ENCODE measurements at regions not wholly inside any gene's neighbourhood (a gene's known extent, or its start where the extent isn't known, plus 50 kb on each side); places are given as distances from the start of the nearest gene placed in this dataset.

DNA sequence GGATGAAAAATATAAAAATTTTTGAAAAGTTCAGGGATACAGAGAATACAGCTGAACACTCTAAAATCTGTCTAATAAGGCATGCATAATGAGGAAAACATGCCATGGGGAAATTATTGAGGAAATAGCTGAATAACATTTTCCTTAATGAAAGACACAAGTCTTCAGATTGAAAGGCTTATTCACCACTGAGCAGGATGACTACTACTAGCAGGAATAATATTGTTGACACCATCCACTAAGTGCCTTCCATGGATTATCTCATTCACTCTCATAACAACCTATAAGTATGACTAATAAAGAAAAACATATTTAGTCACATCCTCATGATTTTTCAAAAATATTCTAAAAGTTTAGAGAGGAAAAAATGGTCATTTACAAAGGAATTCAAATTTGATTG, 96.7 kb upstream of the FER start:
- intact Hi-C loops (cut with micrococcal nuclease): no loop called here

- intact Hi-C loops (cut with micrococcal nuclease): no loop called here
Measured at GRCh38 chr5:108649646-108650045, 98.1 kb upstream of the FER start.

DNA sequence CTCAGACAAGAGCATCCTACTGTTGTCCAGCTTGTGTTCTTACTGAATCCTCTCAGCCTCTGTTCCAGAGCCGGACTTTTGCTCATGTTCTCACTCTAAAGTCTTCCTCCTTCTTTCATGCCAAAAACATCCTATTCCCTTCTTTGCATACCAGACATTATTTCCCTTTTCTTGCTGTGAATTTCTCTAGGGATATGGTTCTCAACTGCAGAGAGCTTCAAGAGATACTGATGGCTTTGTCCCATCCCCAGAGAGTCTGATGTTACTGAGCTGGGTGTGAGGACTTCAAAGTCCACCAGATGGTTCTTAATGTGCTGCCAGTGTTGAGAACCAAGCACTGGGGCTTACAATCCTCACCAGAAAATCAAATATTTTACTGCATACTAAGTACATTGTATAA, 98.6 kb upstream of the FER start:
- intact Hi-C loops (cut with micrococcal nuclease): no loop called here

- intact Hi-C loops (cut with micrococcal nuclease): loop anchor here (1.0 to 2.0 kb wide), 6 partner anchors 106 to 1983 kb away; no protein-coding TSS in a partner anchor
Measured at GRCh38 chr5:108642170-108642906, 105.4 kb upstream of the FER start.

DNA sequence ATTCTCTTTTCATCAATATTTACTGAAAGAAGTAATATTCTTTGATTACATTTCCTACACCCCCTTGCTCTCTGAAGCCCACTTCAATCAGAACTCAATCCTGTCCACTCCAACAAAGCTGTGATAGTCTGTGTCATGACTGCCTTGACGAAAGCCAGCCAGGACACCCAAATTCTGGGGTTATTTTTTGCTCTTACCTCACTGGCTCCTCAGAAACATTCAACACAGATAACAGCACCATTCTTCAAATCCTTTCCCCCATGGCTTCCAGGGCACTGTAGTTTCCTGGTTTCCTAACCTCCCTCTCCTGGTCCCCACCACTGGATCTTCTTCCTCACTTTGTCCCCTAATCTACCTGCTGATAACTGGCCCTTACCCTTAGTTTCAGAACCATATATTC, 106.1 kb upstream of the FER start:
- intact Hi-C loops (cut with micrococcal nuclease): no loop called here

- intact Hi-C loops (cut with micrococcal nuclease): no loop called here
Measured at GRCh38 chr5:108639366-108639765, 108.3 kb upstream of the FER start.

DNA sequence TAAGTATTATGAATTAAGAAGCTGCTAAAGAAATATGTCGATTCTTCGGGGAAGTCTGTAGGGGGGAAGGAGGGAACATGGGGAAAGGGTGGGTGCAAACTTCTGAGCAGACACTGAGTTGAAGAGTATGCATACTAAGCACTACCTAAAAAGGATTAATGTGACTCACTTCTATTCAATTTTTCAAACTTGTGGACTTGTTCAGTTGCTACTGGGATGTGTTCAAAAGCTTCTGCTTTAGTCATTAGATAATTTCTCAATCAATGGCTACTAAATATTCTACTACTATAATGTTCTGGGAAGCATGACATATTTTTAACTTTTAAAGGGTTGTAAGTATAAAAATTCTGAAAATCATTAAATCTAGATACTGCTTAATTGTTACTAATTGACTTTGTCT, 109.7 kb upstream of the FER start:
- intact Hi-C loops (cut with micrococcal nuclease): no loop called here

DNA sequence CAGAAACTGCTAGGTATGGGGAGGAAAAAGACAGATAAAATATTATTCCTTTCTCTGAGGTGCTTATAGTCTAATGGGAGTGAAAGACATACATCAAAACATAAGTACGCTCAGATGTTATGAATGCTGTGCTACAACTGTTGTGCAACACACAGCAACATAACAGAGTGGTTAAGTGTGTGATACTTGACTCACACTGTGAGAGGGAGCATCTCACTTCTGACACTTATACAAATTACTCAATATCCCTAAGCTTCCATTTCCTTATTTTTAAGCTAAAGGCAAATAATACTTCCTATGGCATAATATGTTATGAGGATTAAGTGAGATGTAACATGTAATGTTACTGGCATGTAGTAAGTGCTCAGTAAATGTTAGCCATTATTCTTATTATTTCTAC, 110.6 kb upstream of the FER start:
- intact Hi-C loops (cut with micrococcal nuclease): no loop called here

GRCh38 chr5:108636135-108636853, 111.4 kb upstream of the FER start:
- intact Hi-C loops (cut with micrococcal nuclease): no loop called here

GRCh38 chr5:108634617-108635288, 112.9 kb upstream of the FER start:
- intact Hi-C loops (cut with micrococcal nuclease): no loop called here

- intact Hi-C loops (cut with micrococcal nuclease): no loop called here
Measured at GRCh38 chr5:108634010-108634616, 113.6 kb upstream of the FER start.

DNA sequence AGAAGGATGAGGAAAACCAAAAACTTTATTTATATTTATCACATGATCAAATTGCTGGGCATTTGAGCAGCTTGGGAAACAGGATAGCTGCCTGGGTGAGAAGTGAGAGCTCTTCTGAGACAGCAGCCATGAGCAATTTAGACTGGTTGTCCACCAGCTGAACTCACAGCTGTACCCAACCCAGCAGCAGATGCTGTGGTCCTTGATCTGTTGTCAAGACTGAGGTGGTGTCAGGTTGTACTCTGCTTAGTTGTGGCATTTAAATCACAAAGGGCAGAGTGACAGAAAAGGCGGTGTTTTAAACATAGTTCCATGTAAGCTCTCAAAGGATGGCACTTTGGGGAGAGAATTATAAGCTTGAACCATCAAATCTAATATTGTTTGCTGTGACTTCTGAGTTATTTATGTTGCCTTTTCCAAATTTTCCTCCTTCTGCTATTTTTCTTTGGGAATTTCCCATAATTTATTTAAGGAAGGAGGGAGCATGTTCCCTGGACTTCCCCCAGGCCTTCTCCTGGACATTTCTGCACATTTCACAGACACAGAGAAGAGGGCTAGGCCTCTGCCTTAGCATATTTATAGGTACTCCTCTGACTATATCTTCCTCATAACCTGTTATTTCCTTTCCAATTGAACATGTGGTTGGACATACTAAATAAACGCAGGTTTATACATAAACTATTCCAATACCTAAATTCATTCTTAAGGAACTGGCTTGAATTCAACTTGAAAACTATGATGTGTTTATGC, 117.7 kb upstream of the FER start:
- intact Hi-C loops (cut with micrococcal nuclease): no loop called here

- intact Hi-C loops (cut with micrococcal nuclease): no loop called here
Measured at GRCh38 chr5:108625654-108626053, 122.0 kb upstream of the FER start.

- intact Hi-C loops (cut with micrococcal nuclease): no loop called here
Measured at GRCh38 chr5:108623826-108624225, 123.9 kb upstream of the FER start.

DNA sequence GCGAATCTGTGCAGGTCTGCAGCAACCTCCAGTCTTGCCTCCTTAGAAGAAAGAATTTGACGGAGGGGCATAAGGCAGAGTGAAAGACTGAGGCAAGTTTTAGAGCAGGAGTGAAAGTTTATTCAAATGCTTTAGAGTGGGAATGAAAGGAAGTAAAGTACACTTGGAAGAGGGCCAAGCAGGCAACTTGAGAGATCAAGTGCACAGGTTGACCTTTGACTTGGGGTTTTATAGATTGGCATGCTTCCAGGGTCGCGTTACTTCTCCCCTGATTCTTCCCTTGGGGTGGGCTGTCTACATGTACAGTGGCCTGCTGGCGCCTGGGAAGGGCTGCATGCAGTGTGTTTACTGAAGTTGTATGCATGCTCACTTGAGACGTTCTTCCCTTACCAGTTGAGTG, 127.2 kb upstream of the FER start:
- intact Hi-C loops (cut with micrococcal nuclease): no loop called here

DNA sequence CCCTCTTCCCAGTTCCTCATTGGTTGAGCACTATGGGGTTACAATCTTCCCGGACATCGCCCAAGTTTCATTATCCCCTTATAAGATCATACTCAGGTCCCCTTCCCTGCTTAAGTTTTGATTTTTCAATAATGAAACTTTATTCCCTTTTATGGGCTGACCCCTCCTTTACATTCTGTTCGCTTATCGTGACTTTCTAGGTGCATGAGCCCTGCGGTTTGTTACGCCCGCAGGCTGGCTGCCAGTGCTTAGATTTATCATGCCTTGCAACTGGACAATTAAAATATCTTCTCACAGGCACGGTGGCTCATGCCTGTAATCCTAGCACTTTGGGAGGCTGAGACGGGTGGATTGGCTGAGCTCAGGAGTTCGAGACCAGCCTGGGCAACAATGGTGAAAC, 127.9 kb upstream of the FER start:
- intact Hi-C loops (cut with micrococcal nuclease): no loop called here

GRCh38 chr5:108617467-108618435, 129.9 kb upstream of the FER start:
- intact Hi-C loops (cut with micrococcal nuclease): no loop called here

GRCh38 chr5:108615216-108615615, 132.5 kb upstream of the FER start:
- intact Hi-C loops (cut with micrococcal nuclease): no loop called here

- intact Hi-C loops (cut with micrococcal nuclease): no loop called here
Measured at GRCh38 chr5:108607421-108607820, 140.3 kb upstream of the FER start.

GRCh38 chr5:108606185-108606584, 141.5 kb upstream of the FER start:
- intact Hi-C loops (cut with micrococcal nuclease): no loop called here

All from T-helper 1 cell treated with Interleukin-12 subunit alpha and Interleukin-12 subunit beta and Interleukin-4 antibody, amounts not matched to agents 30 ng/mL and 1 ng/mL, for 36 hours (primary cell).